CD14-positive monocyte (primary cell): ENCODE measurements at regions not wholly inside any gene's neighbourhood (a gene's known extent, or its start where the extent isn't known, plus 50 kb on each side); places are given as distances from the start of the nearest gene placed in this dataset.

Experiments
- DNase-seq, 3 donors: peaks; one replicate each; pipeline ENCODE4 v3.0.0-alpha.2; 2011 to 2022
- H2AFZ ChIP-seq: 2 replicates; pipeline ENCODE4 v1.6.0; 2012; ENCODE audit warnings: mild to moderate bottlenecking, low read depth, low read length, inconsistent platforms; ENCODE audit not compliant: insufficient read depth, poor library complexity, severe bottlenecking
- H3K27ac ChIP-seq, 2 donors: 1 replicate in 1 of 2; 2 replicates in 1 of 2; pipeline ENCODE4 v1.5.1; 2012 to 2013; ENCODE audit warnings: low read length in 2 of 2, control low read depth in 1 of 2, inconsistent platforms in 1 of 2, low read depth in 1 of 2, mild to moderate bottlenecking in 1 of 2
- H3K27me3 ChIP-seq, 2 donors: one replicate each; pipeline versions ENCODE4 v1.6.0 to v1.6.1; 2011 to 2013; ENCODE audit warnings: low read length in 2 of 2; ENCODE audit not compliant: control insufficient read depth in 2 of 2, insufficient read depth in 2 of 2
- H3K36me3 ChIP-seq, 2 donors: replicated peaks in 1 of 2; 1 replicate in 1 of 2; 2 replicates in 1 of 2; pipeline versions ENCODE4 v1.5.1 to v1.6.1; 2012 to 2013; ENCODE audit warnings: low read length in 2 of 2, control low read depth in 1 of 2, inconsistent platforms in 1 of 2, mild to moderate bottlenecking in 1 of 2; ENCODE audit not compliant: insufficient read depth in 2 of 2, control insufficient read depth in 1 of 2
- H3K4me1 ChIP-seq, 2 donors: 1 replicate in 1 of 2; 2 replicates in 1 of 2; pipeline versions ENCODE4 v1.5.1 to v1.6.1; 2012 to 2013; ENCODE audit warnings: low read length in 2 of 2, control low read depth in 1 of 2, inconsistent platforms in 1 of 2, mild to moderate bottlenecking in 1 of 2, moderate library complexity in 1 of 2; ENCODE audit not compliant: insufficient read depth in 2 of 2, control insufficient read depth in 1 of 2
- H3K4me2 ChIP-seq: replicated peaks from 2 replicates; pipeline ENCODE3; 2012; ENCODE audit warnings: low read length, moderate library complexity, mild to moderate bottlenecking; ENCODE audit not compliant: poor library complexity, severe bottlenecking; ENCODE audit errors: extremely low read depth
- H3K4me3 ChIP-seq, 3 experiments: fragments of 200-600 bp in 1 of 3; sonication (generic) in 1 of 3; replicated peaks in 1 of 3; 1 replicate in 2 of 3; 2 replicates in 1 of 3; pipeline ENCODE4 v1.5.1; 2011 to 2013; ENCODE audit warnings: low read length in 3 of 3, mild to moderate bottlenecking in 3 of 3, control low read depth in 2 of 3, low read depth in 2 of 3, inconsistent platforms in 1 of 3, moderate library complexity in 1 of 3
- H3K79me2 ChIP-seq: 2 replicates; pipeline ENCODE4 v1.6.0; 2012; ENCODE audit warnings: mild to moderate bottlenecking, control low read depth, inconsistent platforms, low read length, moderate library complexity; ENCODE audit not compliant: insufficient read depth
- H3K9ac ChIP-seq: 2 replicates; pipeline ENCODE4 v1.6.0; 2017; ENCODE audit warnings: low read length, mild to moderate bottlenecking; ENCODE audit not compliant: insufficient read depth, poor library complexity, severe bottlenecking
- H3K9me3 ChIP-seq, 2 donors: replicated peaks in 1 of 2; 1 replicate in 1 of 2; 2 replicates in 1 of 2; pipeline versions ENCODE4 v1.5.1 to v1.6.1; 2012 to 2013; ENCODE audit warnings: low read length in 2 of 2, control low read depth in 1 of 2; ENCODE audit not compliant: control insufficient read depth in 1 of 2, insufficient read depth in 1 of 2
- H4K20me1 ChIP-seq: 2 replicates; pipeline ENCODE4 v1.6.0; 2012; ENCODE audit warnings: mild to moderate bottlenecking, low read length, control low read depth, moderate library complexity; ENCODE audit not compliant: insufficient read depth
- H3K27ac Mint-ChIP-seq, 7 donors: one replicate each; pipeline ENCODE4 v1.8.0; 2020; ENCODE audit warnings: mild to moderate bottlenecking in 7 of 7, mixed read lengths in 7 of 7, moderate library complexity in 6 of 7, inconsistent platforms in 2 of 7
- H3K27me3 Mint-ChIP-seq, 3 donors: one replicate each; pipeline ENCODE4 v1.8.0; 2021 to 2022; ENCODE audit warnings: low read depth in 3 of 3, mild to moderate bottlenecking in 3 of 3, mixed read lengths in 3 of 3, moderate library complexity in 3 of 3, inconsistent platforms in 1 of 3
- H3K36me3 Mint-ChIP-seq, 2 donors: one replicate each; pipeline ENCODE4 v1.8.0; 2020; ENCODE audit warnings: mixed read lengths in 2 of 2, inconsistent platforms in 1 of 2, mild to moderate bottlenecking in 1 of 2
- H3K4me1 Mint-ChIP-seq: one replicate; pipeline ENCODE4 v1.8.0; 2020; ENCODE audit warnings: mild to moderate bottlenecking, mixed read lengths
- H3K4me3 Mint-ChIP-seq, 2 donors: one replicate each; pipeline ENCODE4 v1.8.0; 2020; ENCODE audit warnings: mild to moderate bottlenecking in 2 of 2, mixed read lengths in 2 of 2, moderate library complexity in 1 of 2
- H3K9me3 Mint-ChIP-seq, 7 donors: one replicate each; pipeline ENCODE4 v1.8.0; 2020 to 2022; ENCODE audit warnings: mixed read lengths in 7 of 7, mild to moderate bottlenecking in 6 of 7, moderate library complexity in 6 of 7, inconsistent platforms in 2 of 7
- CTCF ChIP-seq: fragments of 200-600 bp; IDR thresholded peaks from one replicate; pipeline ENCODE4 v1.8.0; 2022; ENCODE audit warnings: antibody characterized with exemption, mild to moderate bottlenecking
- WGBS: methylation state at CpG from one replicate; pipeline ENCODE4 v1.1.5; 2013; ENCODE audit warnings: missing lambda C conversion rate; ENCODE audit not compliant: insufficient coverage; 5-methylcytosine and 5-hydroxymethylcytosine counted together
- intact Hi-C, 2 donors: fragments of 100-400 bp; cut with micrococcal nuclease; formaldehyde crosslinking; loops; one replicate each; pipeline versions ENCODE4 v1.15.0 to v1.15.1; 2023

GRCh38 chr2:234632527-234633391 lies 135.9 kb upstream of the ARL4C start:
- H3K27ac Mint-ChIP-seq = no peak overlapping the region
- no peak overlapping the region for H3K27ac ChIP-seq
- DNase-seq = no peak
- H3K36me3 ChIP-seq = no peaks in the 10 kb centered on the region
- no peak overlapping the region for H2AFZ ChIP-seq
- no peaks in the 10 kb centered on the region for H3K4me1 Mint-ChIP-seq
- H3K9ac ChIP-seq = no peak overlapping the region
- TF ChIP-seq CTCF = no peak
- H3K4me3 ChIP-seq = no peak overlapping the region
- H3K4me2 ChIP-seq = no peak overlapping the region
- no peaks in the 10 kb centered on the region for H3K4me1 ChIP-seq
- H3K9me3 Mint-ChIP-seq = peaks cover 0 to 7% (median 7%) of the 10 kb centered on the region in 7 donors
- no peaks in the 10 kb centered on the region for H3K27me3 ChIP-seq
- H3K9me3 ChIP-seq = peaks cover 0 to 10% of the 10 kb centered on the region in 2 donors
- H3K27me3 Mint-ChIP-seq = peaks cover 1 to 6% (median 5%) of the 10 kb centered on the region in 3 donors
- H3K79me2 ChIP-seq = no peaks in the 10 kb centered on the region
- 93% methylated on average over 3 of the region's 12 CpGs for WGBS
- intact Hi-C loops = no loop called here
- no peaks in the 10 kb centered on the region for H4K20me1 ChIP-seq
- H3K36me3 Mint-ChIP-seq = no peaks in the 10 kb centered on the region
- no peak overlapping the region for H3K4me3 Mint-ChIP-seq

GRCh38 chr2:234631646-234632514 lies 135.0 kb upstream of the ARL4C start:
- H3K27me3 Mint-ChIP-seq = peaks cover 1 to 6% (median 4%) of the 10 kb centered on the region in 3 donors
- H2AFZ ChIP-seq = no peak overlapping the region
- no peaks in the 10 kb centered on the region for H3K4me1 ChIP-seq
- WGBS = 88% methylated on average over 9 of the region's 13 CpGs
- no peaks in the 10 kb centered on the region for H3K4me1 Mint-ChIP-seq
- intact Hi-C loops = no loop called here
- DNase-seq = no peak
- H3K27ac ChIP-seq = no peak overlapping the region
- H3K9me3 Mint-ChIP-seq = peaks cover 0 to 7% (median 2%) of the 10 kb centered on the region in 7 donors
- no peak overlapping the region for H3K27ac Mint-ChIP-seq
- H3K27me3 ChIP-seq = no peaks in the 10 kb centered on the region
- H3K4me3 Mint-ChIP-seq = no peak overlapping the region
- H3K9me3 ChIP-seq = peaks cover 0 to 7% of the 10 kb centered on the region in 2 donors
- H3K36me3 ChIP-seq = no peaks in the 10 kb centered on the region
- no peak overlapping the region for H3K4me2 ChIP-seq
- H4K20me1 ChIP-seq = no peaks in the 10 kb centered on the region
- no peak for TF ChIP-seq CTCF
- no peaks in the 10 kb centered on the region for H3K36me3 Mint-ChIP-seq
- no peak overlapping the region for H3K9ac ChIP-seq
- H3K79me2 ChIP-seq = no peaks in the 10 kb centered on the region
- no peak overlapping the region for H3K4me3 ChIP-seq
